ENCODE measurements at regions not wholly inside any gene's neighbourhood (a gene's known extent, or its start where the extent isn't known, plus 50 kb on each side); places are given as distances from the start of the nearest gene placed in this dataset.

DNA sequence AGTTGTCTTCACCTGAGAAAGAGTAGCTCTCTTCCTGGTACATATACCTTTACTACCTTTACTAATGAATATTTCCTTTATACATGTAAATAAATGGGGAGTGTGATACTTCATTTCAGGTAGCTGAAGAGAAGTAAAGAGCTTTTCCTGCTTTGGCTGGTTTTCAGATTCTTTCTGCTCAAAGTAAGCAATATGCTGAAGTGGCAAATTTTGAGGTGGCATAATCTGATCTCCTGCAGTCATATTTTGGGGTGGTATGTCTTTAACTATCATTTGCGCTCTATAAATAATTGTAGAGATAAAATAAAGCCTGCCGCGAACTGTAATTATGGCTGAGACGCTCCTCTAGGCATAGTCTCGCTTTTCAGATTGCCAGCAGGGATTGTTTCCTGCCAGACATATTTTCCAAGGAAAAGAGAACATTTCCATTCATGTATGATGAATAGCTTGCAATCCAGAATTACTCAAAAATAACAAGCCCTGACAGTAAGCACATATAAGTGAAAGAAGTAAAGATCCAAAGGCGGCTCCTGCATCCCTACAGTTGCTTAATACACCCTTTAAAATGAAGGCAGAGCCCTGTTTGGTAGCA is 200.7 kb downstream of the C12orf50 start:
- DNase-seq, result no peak

- no peak for DNase-seq
These were observed 201.4 kb downstream of the C12orf50 start for GRCh38 chr12:87827638-87828264.

DNA sequence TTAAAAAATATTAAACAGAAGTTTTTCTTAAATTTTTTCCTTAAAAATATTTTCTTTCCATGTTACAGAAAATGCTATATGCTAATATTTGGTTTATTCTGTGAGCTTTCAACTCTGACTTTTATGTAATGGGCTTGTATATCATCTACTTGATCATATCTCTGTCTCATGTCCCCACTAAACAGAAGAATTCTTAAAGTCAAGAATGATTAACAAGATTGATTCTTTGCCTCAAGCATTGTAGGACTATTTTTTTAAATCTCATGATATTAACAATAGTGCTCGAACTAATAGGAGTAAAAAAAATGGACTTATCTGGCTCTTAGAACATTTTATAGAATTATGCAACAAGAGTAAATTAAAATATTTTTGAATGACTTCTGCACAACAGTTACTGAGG is 206.3 kb downstream of the C12orf50 start:
- no peak for DNase-seq

GRCh38 chr12:87820524-87821202 is 208.5 kb downstream of the C12orf50 start:
- peak; percentile 12 to 23 for DNase-seq

GRCh38 chr12:87818441-87818840 is 210.8 kb downstream of the C12orf50 start:
- DNase-seq, result no peak

- DNase-seq, result peak; percentile 21 to 28
These were observed 213.2 kb downstream of the C12orf50 start for GRCh38 chr12:87815771-87816585.

GRCh38 chr12:87814625-87815024 is 214.6 kb downstream of the C12orf50 start:
- DNase-seq, result no peak

DNA sequence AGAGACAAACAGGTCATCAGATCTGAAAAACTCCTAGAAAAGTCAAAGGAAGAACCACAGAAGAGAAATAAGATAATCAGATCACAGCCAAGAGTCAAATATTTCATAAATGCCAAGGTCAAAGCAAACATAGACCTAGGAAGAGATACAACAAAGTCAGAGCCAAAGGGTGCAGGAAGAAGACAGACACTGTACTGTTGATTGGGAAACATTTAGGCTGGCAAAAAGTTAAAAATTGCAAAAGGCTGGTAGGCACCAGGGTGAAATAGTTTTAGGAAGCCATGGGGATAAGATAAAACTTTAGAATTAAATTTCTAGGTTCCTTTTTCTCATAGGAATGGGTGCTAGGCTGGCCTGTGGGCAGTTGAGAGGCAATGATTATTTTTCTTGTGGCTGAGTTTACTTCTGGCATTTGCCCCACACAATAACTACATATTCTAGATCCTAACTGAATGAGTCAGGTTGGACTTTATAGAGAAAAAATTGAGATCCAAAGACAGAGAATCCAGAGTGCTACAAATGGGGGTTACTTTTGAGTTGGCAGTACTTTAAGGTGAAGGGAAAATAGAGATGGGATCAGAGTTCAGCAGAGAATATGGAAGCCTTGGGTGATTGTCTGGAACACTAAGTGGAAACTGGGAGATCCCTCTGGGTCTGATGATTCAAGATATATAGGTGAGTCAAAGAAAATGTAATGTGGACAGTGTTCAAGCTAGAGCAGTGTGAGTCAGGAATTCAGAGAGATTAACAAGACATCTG is 215.5 kb downstream of the C12orf50 start:
- no peak for DNase-seq

- no peak for DNase-seq
These were observed 216.5 kb downstream of the C12orf50 start for GRCh38 chr12:87812681-87813080.

DNA sequence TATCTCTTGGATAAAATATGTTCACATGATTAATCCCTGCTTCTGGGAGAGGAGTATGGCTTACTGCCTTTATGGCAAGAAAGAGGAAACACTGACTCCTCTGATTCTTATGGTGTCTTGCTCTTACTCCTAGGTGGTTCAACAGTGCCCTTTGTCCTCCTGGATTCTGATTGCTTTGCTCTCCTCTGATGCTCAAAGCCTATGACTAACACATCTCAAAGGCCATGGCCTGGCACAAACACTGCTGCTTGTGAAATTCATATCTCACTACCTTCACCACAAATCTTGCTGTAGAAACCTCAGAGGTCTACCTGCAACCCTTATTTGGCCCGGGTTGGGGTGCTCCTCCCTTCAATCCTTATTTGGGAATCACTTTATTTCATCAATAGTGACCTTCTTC is 217.2 kb downstream of the C12orf50 start:
- DNase-seq, result no peak

DNA sequence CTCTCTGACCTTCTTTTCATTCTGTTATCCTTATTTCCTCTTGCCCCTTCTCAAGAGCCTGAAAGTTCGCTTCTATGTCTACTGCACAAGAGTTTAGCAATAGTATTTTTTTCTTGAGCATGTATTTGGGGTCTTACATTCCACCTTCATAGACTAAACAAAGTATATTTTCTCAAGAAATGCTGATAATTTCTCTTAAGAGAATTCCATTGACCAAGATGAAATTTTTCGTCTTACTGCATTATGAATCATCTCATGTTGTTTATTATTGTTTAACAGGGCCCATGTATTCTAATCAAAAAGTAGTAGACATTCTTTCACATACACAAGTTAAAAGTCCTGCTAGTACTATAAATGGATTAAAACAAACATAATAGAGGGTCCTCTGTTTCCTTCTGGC is 219.3 kb downstream of the C12orf50 start:
- DNase-seq, result no peak

DNA sequence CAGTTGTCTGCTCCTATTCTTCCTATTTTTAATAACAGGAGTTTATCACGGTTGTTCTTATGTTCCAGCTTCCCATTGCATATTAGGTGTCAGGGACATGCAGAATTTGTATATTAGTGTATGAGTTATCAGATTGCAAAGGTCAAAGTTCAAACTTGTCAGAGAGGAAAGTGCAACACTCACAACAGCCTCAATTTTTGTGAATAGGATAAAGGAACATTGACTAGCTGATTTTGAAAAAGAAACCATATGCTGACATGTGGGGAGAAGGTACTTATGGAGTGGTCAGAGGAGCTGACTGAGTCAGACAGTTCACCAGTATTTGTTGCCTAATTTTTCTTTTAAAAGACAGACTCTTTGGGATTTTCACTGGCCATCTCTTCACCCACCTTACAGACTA is 222.1 kb downstream of the C12orf50 start:
- DNase-seq, result no peak

DNA sequence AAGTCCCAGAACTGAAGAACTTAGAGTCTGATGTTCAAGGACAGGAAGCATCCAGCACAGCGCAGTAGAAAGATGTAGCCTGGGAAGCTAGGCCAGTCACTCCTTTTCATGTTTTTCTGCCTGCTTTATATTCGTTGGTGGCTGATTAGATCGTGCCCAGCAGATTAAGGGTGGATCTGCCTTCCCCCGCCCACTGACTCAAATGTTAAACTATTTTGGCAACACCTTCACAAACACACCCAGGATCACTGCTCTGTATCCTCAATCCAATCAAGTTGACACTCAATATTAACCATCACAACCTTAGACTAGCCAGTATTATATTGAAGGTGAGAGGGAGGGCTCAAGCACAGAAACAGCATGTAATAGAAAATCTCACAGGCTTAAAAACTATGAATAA is 222.9 kb downstream of the C12orf50 start:
- DNase-seq, result no peak

- DNase-seq, result no peak
These were observed 224.8 kb downstream of the C12orf50 start for GRCh38 chr12:87804386-87804785.

- DNase-seq, result no peak
These were observed 226.5 kb downstream of the C12orf50 start for GRCh38 chr12:87802721-87803011.

DNA sequence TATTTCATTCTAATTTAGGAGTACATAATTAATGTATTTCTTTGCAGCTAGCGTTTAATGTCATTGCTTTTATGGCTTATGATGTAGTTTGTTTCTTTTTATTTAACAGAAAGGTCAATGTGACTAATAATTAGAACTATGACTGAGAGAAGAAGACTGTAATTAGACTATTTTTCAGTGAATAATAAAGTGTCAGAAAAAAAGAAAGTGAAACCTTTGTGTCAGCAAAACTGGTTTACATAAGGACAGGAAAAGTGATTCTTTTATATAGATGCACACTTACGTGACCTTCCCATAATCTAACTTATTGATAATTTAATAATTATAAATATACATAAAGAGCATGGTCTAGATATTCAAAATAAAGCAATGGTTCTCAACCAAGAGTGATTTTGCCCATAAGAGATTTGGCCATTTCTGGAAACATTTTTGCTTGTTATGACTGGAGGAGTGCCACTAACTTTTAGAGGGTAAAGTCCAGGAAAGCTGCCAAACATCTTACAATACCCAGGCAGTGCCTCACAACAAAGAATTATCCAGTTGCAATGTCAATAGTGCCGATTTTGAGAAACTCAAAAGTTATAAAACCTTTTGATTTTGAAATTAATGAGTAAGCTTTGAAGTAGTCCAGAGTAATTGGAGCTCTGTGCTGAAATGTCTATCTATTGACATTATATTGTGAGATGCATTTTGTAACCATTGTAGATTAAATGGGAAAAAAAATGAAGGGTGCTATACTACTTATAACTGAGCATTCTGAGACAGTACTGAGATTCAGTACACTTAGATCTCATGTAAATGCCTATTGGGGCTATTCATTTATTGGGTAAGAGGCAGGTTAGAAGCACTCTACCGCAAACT is 227.1 kb downstream of the C12orf50 start:
- no peak for DNase-seq

- DNase-seq, result no peak
These were observed 232.2 kb downstream of the C12orf50 start for GRCh38 chr12:87796961-87797516.

GRCh38 chr12:87795555-87795954 is 233.6 kb downstream of the C12orf50 start:
- DNase-seq, result no peak

- no peak for DNase-seq
These were observed 234.3 kb downstream of the C12orf50 start for GRCh38 chr12:87794854-87795253.

DNA sequence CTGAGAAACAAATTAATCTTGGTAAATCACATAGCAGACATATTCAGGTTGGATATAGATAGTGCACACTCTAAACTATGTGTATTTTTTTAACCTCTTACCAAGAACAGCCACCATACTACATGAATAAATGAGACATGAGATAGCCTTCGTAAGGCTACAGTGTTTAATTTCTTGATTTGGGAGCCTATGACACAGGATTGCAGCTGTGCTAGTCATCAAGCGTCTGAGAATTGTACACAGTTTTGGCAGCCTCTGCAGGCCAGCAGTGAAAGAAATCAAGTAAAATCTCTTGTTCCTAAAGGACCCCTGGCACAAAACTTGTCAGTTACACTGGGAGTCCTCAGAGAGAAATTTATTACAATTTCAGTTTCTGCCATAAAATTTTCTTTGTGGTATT is 236.1 kb downstream of the C12orf50 start:
- no peak for DNase-seq

- DNase-seq, result no peak
These were observed 244.9 kb downstream of the C12orf50 start for GRCh38 chr12:87784350-87784749.

GRCh38 chr12:87783467-87783866 is 245.7 kb downstream of the C12orf50 start:
- no peak for DNase-seq

All from Kasumi-1 (cell line).